Left renal pelvis (tissue), 4 donors: ENCODE measurements at regions not wholly inside any gene's neighbourhood (a gene's known extent, or its start where the extent isn't known, plus 50 kb on each side); places are given as distances from the start of the nearest gene placed in this dataset.
A peak's percentile ranks its signal among the peaks of the same experiment; 100 is the strongest.

ENCODE experiments used
- DNase-seq, 4 donors: peaks; one replicate each; pipeline ENCODE4 v3.0.0-alpha.2; 2013; ENCODE audit warnings: low read depth in 4 of 4, low spot score in 3 of 4

DNA sequence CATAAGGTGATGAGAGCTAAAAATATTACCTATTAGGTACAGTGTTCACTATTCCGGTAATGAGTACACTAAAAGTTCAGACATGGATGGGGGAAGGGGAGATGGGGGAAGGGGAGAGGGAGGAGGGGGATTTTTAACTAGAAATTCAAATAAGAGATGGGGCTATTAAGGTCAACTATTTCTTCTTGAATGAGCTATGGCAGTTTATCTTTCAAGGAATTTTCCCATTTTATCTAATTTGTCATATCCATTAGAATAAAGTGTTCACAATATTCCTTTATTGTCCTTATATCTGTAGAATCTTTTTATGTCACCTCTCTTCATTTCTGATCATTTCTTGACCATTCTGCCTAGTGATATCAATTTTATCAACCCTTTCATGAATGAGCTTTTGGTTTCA is 362.4 kb downstream of the SUCLA2 start:
- no peak for DNase-seq

DNA sequence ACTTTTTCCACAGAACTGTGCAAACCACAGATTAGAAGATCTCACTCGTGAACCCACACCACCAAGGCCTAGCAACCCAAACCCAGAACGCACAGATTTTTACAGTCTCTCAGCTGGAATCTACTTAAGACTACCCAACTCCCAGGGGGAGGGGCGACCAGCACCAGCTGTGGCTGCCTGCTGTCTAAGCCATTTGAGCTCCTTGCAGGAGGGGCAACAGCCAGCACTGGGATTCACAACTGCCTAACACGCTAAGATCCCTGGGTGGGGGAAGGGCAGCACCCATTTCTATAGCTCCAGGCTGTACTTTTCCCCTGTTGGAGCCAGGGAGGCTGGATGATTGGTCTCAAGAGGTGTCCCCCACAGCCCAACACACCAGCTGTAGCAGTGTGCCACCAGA is 368.8 kb downstream of the SUCLA2 start:
- DNase-seq = no peak

DNA sequence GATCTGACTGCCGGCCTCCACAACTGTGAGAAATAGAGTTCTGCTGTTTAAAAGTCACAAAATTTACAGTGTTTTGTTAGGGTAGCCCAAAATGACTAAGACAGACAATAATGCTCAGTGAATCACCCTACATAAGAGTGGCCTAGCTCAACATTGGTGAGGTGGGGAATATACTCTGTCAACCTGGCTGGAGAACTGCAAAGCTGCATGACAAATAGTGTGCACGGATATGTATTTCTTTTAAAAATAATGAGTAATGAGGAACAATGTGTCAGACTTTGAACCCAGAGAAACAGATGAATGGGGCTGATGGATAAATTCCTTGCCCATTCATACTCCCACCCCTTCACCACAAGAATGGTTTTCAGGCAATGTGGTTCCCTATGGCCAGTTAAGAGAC is 372.4 kb downstream of the SUCLA2 start:
- no peak for DNase-seq

DNA sequence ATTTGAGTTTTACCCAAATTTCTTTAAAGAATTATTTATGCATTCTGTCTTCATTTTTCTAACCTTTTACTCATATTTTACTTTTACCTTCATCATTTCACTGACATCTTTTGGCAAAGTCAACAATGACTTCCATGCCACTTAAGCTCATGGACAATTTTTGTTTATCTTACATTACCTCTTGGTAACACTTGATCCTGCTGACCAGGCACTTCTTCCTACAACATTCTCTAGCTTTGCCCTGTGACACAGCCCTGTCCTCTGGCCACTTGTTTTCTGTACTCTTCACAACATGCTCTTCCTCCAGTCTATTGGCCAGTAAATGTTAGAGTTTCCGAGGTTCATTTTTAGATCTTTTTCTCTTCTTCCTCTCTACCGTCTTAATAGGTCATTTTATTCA is 377.2 kb downstream of the SUCLA2 start:
- DNase-seq = no peak

DNA sequence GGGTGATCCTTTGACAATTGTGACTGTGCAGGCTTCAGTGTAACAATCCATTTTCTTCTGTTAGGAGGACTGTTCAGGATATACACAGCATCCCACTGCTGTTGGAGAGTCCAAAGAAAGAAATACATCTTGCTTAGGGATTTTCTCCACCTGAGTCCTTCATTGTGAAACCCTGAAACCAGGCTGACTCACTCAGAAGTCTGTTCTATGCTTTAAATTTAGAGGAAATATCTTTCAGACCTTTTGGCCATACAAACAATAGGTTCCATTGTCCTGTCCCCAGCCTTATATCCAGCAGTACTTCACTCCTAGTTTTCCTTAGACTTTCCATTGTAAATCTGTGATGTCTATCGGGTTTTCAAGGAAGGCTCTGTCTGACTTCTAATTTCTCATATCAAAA is 379.1 kb downstream of the SUCLA2 start:
- DNase-seq = no peak

DNA sequence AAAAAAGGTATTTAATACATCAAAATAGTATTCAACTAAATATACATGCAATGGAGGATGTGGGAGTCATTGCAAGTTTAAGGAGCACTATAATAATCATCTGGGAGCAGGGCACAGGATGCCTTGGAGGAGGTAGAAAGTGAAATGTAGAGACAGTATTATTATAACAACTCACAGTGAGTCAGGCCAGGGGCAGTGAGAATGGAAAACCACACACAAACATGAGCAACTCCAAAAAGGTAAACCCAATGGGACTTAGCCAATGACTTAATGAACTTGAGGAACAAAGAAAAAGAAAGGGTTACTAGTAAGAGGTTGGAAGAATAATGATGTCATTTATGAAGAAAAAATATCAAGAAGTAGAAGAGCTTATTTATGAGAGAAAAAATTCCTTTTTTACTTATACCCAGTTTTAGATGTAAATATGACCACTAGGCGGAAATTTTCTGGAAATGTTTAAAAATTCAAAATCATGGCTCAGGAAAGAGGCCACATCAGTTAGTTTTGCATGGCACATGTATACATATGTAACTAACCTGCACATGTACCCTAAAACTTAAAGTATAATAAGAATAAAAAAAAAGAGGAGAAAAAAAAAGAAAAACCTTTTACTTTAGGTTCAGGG is 389.3 kb downstream of the SUCLA2 start:
- no peak for DNase-seq

DNA sequence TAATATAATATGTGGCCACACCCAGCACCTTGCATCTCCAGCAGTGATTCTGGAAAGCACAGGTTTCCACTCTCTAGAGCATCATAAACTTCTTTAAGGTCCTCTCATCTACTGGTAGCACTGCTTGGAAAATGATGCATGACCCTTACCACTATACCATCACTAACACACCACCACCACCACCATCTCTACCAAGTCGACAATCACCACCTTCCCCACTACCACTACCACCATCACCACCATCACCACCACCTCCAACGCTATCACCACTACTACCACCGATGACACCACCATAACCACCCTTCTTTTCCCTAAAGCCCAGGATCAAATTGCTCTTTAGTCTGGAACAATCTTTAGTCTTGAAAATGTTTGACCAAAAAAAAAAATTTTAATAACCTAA is 390.4 kb downstream of the SUCLA2 start:
- no peak for DNase-seq

DNA sequence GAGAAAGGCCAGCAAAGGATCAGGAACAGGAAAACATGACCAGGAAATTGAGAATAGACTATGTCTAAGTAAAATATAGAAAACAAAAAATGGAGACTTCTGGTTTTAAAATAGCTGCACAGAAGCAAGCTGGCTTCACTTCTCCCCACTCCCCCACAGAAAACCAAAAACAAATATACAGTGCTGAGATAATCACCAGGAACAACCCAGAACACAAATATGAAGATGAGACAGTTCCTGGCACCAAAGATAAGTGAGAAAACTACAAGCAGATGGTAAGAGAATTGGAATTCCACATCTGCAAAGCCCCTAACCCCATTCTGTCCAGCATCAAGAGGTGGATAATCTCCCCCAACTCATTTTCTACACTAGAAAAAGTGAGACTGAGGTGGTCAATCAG is 397.7 kb downstream of the SUCLA2 start:
- no peak for DNase-seq

DNA sequence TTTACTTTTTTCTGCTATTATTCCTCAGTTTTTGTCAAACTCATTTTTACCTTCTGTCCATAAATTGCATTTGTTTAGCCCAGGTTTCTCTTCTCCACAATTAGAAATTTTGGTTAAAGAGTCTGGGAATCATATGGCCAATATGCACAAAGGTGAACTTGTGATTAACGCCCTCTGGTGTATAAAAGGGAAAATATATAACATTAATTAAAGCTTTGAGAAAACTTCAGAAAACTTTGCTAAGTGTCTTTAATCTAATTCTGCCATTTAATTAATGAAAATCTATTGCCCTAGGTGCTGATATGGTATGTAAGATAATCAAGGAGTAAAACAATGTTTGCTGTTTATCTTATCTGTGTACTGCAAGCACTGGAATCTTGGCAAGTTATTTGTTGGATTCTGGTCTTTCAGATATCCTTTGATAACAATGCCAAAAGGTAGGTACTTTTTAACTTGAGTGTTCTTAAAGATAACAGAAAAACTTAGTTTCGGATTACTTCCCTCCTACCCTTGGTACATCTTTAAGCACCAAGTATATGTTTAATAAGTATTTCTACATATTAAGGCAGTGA is 402.6 kb downstream of the SUCLA2 start:
- no peak for DNase-seq

DNA sequence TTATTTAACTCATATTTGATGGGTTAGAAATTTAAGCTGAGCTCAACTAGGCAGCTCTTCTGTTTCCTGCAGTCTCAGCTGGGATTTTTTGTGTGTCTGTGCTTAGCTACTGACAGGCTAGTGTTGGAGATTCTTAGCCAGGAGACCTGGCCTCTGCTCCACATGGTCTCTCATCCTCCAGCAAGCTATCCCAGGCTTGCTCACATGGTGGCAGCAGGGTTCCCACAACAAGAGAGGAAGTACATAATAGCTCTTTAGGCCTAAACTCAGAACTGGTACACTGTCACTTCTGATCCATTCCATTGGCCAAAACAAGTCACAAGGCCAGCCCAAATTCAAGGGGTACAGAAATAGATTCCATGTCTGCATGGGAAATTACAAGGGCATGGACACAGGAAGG is 406.2 kb downstream of the SUCLA2 start:
- no peak for DNase-seq

DNA sequence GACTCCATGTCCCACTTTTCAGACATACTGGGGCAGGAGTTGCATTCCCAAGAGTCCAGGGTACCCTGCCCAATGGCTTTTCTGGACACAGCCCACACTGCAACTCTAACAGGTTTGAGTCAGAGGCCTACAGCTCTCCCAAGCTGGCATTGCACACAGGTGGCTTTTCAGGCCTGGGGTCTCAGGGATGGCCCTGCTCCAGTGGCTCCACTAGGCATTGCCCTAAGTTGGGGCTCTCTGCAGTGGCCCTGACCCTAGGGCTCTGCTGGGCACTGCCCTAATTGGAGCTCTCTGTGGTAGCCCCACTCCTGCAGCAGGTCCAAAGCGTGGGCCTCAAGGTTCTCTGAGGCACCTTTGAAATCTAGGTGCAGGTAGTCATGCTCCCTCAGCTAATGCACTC is 408.8 kb downstream of the SUCLA2 start:
- DNase-seq = no peak

DNA sequence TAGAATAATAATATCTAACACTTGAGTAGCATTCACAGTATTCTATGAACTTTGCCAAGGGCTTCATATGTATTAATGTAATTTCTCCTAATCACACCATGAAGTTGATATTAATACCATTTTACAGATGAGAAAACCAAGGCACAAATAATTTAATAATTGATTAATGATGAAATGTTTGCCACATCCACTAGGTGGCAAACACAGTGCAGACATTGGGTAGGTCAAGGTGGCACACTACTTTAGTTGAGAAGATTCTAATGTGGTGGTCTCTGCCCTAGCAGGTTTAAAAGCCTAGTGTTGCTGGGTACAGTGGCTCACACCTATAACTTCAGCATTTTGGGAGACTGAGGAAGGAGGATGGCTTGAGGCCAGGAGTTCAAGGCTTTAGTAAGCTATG is 412.4 kb downstream of the SUCLA2 start:
- DNase-seq = no peak

DNA sequence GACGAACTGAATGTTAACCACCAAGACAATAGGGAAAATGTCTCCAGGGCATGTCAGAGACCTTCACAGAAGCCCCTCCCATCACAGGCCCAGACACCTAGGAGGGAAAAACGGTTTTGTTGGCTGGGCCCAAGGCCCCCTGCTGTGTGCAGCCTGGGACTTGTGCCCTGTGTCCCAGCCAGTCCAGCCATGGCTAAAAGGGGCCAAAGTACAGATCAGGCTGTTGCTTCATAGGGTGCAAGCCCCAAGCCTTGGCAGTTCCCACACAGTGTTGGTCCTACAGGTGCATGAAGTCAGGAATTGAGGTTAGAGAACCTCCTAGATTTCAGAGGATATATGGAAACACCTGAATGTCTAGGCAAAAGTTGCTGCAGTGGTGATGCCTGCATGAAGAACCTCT is 428.7 kb downstream of the SUCLA2 start:
- no peak for DNase-seq

DNA sequence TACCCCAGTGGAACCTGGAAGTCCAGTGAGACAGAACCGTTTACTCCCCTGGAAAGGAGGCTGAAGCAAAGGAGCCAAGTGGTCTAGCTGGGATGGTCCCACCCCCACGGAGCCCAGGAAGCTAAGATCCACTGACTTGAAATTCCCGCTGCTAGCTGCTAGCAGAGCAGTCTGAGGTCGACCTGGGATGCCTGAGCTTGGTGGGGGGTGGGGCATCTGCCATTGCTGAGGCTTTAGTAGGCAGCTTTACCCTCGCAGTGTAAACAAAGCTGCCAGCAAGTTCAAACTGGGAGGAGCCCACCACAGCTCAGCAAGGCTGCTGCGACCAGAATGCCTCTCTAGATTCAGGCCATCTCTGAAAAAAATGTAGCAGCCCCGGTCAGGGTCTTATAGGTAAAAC is 437.0 kb downstream of the SUCLA2 start:
- DNase-seq = no peak

DNA sequence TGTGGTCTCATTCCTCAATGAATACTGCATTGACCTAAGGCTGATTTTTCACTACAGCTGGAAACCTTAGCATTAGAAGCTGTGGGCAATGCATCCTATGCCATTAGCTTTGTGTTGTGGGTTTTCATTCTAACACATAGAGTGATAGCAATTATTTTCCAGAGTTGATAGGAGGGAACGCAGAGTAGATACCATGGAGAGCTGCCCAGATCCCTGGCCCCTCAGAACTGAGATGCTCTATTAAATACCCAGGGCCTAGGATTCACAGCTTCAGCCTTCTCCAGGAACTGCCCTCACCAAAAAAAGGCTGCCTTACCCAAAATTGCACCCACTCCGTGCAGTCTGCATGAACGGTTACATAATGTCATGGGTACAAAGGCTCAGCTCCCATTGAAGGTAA is 444.4 kb downstream of the SUCLA2 start:
- DNase-seq = no peak

DNA sequence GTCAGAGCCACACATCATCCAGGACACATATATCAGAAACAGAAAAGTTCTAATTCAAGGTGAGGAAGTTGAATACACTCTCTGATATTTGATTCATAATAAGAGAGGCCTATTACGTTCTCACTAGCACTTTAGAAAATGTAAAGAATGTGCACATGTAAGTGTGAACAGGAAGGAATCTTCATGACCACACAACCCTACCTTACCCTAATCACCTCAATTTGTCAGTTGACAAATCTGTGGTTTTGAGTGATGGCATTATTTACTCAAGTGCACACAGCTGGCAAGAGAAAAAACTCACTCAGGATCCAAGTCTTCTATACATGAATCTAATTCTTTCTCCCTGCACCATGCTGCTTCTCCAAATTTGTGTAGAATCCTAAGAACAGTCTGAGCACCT is 445.8 kb downstream of the SUCLA2 start:
- no peak for DNase-seq

DNA sequence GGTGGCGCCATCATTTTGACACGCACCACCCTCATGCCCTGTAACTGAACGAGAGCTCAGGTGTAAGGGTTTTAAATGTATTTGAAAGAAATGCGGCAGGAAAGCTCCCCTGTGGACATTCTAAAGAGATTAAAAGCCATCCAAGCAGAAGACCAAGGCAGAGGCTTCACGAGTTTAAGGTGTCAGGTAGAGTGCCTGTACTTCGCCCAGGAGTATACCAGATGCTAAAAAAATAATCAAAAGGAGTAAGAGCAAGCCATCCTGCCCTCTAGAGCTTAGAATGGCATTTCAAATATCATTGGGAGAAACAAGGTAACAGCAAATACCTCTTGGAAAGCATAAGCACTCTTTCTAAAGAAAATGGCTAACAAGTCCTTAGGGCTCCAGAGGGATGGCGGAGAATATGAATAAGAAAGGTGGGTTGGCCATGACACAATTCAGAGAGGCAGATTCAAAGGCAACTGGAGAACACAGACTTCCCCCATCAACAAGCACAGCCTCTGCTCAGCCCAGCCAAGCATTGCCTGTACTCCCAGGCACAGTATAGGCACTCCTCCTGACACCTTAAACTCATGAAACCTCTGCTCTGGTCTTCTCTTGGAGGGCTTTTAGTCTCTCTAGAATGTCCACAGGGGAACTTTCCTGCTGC is 447.6 kb downstream of the SUCLA2 start:
- DNase-seq = no peak

DNA sequence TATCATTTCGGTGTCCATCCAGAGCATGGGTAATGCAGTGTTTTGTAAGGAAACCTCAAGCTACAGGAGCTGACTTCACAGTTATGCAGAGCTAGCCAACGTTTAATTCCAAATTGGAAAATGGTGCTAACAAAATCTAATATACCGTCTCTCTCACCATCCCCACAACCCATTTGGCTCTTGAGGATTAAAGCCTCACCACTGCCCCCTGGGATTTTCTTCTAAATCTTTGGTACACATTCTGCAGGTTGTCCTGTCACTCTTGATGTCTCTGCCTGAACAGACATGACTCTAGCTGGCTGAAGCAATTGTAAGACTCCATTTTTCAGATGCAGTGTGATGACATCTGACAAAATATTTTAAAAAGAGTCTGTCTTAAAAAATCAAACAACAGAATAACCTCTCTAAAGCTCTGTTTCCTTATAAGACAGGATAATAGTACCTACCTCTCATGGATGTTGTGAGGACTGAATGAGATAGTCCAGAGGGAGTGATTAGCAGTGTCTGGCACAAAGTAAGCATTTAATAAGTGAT is 451.8 kb downstream of the SUCLA2 start:
- DNase-seq = no peak

DNA sequence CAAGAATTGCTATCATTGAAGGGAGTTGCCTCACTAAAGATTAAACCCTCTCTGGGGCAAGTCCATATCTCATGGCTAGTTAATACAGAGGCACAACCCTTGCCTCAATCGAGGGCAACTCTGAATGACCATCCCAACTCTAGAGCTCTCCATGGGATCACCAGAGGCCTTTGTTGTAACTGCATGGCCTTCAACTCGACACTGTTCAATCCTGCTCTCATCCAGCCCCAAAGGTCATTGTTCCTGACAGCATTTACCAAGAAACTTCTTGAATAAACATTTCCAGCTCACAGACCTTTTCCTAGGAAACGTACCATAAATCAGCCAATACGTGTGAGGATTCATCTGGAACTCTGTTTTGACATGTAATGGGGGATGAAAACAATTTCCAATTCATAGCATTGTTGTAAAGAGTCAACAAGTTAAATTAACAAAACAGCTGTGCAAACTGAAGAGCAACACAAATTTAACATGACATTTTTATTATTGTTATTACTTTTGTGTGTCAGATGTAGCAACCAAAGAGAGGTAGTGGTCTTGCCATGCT is 452.7 kb downstream of the SUCLA2 start:
- DNase-seq = peak; percentile 40 to 54 (median 44)

DNA sequence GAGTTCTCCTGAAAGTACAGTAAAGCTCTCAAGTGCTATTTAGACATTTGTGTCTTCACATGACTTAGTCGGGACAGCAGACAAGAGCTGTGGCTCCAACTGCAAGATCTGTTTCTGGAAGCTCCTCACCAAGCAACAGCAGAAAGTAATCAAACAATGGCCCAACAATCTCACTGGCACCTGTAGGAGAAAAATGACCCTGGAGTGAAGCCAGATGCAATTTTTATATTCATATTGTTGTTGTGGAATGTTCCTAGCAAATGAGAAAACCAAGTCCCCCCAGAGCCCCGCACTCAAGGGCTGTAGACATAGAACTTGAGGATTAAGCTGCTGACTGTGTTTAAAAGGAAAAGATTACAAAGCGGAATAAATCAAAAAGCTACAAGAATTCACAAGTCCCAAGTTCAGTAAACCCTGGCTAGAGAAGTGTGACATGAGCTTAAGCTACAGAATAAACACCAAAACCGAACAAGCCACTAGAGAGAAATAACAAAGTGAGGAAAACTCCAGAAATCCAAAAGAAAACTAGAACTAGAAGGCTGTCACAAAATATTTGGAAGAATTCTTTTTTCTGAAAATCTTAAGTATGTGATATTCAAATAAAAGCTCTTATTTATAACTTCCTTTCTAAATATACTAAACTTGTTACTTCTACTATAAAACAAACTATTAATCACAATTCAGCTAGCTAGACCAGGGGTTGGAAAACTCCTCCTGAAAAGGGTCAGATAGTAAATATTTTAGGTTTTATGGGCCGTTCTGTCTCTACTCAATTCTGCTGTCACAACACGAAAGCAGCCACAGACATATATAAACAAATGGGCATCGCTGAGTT is 454.5 kb downstream of the SUCLA2 start:
- peak in 3 of 4 donors; percentile 39 to 41 (median 39) for DNase-seq
